LNCaP clone FGC (cell line): ENCODE measurements at regions not wholly inside any gene's neighbourhood (a gene's known extent, or its start where the extent isn't known, plus 50 kb on each side); places are given as distances from the start of the nearest gene placed in this dataset.

Experiments used
- DNase-seq: peaks from one replicate; pipeline ENCODE4 v3.0.0-alpha.2; 2011; ENCODE audit warnings: low read depth
- H3K4me3 ChIP-seq: 2 replicates; pipeline ENCODE4 v1.5.1; 2011; ENCODE audit warnings: mild to moderate bottlenecking, low read depth, low read length, control low read depth
- TF ChIP-seq, protein P1 (sequence below): IDR thresholded peaks from 2 replicates; pipeline ENCODE4 v1.5.1; 2012; ENCODE audit warnings: mild to moderate bottlenecking; ENCODE audit not compliant: control insufficient read depth, insufficient read depth; ENCODE audit errors: extremely low read depth

DNA sequence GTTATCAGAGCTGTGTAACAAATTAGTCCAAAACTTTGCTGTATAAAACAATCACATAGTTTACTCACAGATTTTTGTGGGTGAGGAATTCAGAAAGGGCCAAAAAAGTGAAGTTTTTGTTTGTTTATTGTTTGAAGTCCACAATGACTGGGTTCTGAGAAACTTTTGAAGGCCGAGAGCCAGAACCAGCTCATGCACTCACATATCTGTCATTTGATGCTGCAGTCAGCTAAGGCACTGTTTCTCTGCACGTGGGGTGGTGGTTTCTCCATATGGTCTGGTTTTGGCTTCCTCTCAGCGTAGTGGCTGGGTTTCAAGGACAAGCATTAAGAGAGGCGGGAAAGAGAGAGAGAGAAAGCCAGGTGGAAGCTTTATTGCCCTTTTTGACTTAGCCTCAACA is 131.8 kb downstream of the TWIST2 start:
- no peak for DNase-seq
- H3K4me3 ChIP-seq: no peak overlapping the region
- TF ChIP-seq, protein P1, sequence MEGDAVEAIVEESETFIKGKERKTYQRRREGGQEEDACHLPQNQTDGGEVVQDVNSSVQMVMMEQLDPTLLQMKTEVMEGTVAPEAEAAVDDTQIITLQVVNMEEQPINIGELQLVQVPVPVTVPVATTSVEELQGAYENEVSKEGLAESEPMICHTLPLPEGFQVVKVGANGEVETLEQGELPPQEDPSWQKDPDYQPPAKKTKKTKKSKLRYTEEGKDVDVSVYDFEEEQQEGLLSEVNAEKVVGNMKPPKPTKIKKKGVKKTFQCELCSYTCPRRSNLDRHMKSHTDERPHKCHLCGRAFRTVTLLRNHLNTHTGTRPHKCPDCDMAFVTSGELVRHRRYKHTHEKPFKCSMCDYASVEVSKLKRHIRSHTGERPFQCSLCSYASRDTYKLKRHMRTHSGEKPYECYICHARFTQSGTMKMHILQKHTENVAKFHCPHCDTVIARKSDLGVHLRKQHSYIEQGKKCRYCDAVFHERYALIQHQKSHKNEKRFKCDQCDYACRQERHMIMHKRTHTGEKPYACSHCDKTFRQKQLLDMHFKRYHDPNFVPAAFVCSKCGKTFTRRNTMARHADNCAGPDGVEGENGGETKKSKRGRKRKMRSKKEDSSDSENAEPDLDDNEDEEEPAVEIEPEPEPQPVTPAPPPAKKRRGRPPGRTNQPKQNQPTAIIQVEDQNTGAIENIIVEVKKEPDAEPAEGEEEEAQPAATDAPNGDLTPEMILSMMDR: no peak

DNA sequence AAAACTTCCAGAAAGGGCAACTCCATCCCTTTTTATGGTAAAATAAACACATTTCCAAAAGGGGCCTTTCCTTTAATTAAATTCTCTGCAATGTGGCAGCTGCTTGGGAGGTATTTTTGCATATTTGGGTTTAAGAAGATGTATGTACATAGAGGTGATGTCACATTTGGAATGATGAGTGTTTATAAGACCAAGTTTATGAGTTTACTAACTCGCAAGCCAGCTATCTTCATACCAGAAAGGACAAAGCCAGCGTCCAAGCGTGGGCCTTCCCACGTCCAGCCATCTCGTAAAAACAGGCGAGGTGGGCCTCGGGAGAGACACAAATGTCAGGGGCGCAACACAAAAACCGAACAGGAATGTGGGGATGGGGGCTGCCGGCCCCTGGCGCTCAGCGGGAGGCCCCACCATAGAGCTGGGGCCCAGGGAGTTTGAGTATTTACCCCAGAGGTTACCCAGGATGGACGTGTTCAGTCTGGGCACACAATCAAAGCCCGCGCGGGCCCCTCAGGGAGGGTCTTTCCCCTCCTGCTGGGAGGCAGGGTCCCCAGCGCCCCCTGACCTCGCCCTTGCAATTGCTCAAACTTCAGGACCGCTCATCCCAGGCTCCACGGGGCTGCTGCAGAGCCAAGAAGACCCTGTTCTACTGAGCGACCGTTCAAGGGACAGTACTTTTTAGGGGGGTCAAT is 137.3 kb downstream of the TWIST2 start:
- H3K4me3 ChIP-seq: no peak overlapping the region
- TF ChIP-seq, protein P1: no peak
- peak; percentile 71 for DNase-seq

DNA sequence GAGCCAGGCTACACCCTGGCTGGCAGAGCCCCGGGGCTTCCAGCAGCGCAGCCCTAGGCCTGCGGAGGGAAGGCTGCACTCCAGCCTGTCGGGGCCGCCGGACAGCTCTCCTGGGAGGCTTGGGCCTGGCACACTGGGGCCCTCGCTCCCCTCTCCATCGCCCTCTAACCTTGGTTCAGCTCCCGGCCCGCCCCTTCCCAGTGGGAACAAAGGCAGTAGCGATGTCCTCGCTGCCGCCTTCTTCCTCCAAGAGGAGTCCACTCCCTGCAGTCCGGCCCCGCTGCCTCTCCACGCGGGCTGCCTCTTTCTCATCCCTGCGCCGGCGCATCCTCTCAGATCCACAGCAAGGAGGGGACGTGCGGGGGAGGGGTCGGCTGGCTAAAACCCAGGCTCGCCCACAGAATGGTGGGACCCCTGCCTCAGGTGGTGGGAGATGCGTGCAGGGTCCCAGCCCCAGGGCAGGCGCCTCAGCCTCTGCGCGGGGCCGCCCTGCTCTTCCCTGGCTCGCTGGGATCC is 138.1 kb downstream of the TWIST2 start:
- H3K4me3 ChIP-seq: no peak overlapping the region
- TF ChIP-seq, protein P1: no peak
- no peak for DNase-seq

DNA sequence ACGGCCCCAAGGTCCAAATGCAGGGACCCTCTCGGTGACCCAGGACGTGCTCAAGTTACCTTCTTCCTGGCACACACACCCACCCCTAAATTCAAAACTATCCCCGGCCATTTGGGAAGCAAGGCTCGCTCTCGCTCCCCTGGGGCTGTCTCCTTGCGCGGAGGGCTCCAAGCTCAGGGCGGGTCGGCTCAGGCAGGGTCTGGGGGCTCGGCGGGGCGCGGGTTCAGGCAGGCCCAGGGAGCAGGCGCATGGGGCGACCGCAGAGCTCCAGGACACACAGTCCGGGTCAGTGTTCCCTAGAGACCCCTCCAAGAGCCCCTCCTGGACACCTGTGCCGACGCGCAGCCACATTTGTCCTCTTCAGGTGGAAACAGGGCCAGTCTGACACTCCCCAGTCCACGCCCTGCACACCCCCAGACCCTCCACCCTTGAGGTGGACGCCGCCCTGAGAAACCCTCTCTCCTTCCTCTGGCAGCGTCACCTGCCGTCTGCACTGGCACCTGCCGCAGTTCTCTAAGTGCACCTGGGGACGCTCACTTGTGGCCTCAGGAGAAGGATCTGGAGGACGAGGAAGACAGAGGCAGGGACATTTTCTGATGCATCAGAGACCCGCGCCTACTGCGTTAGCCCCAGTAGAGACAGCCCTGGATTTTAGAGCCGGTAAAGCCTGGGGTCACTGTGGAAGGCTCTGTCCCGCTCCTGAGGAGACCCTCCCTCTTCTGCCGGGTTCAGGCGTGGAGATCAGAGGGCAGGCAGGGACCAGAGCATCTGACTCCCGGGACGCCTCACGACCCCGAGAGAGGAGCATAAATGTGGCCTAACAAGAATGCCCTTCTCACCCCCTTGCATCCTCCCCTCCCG is 138.8 kb downstream of the TWIST2 start:
- no peak overlapping the region for H3K4me3 ChIP-seq
- no peak for DNase-seq
- TF ChIP-seq, protein P1: no peak

DNA sequence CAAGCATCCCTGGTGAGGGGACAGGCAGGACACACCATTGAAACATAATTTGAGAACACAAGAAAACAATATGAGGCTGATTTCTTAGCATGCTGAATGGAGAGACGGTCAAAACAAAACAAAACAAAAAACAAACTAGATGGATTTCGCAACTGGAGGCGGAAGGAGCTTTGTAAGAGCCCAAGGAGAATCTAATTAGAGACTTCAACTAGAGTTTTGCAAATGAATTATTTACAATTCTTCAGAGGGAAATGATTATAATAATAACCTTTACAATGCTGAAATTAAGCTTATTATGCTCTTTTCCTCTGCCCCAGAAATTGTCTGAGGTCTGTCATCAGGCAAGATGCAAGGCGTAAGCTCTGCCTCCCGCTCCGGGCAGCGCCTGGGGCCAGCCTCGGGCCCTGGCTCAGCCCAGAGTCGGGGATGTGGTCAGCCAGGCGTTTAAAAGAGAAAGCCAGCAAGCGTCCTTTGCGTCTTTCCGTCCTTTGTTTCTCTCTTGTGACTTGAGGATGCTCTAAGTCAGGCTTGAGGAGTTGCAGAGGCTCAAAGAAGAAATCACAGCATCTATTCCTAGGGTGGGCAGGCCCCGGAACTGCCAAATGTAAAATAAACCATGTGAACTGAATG is 139.6 kb downstream of the TWIST2 start:
- no peak overlapping the region for H3K4me3 ChIP-seq
- no peak for DNase-seq
- TF ChIP-seq, protein P1: no peak

DNA sequence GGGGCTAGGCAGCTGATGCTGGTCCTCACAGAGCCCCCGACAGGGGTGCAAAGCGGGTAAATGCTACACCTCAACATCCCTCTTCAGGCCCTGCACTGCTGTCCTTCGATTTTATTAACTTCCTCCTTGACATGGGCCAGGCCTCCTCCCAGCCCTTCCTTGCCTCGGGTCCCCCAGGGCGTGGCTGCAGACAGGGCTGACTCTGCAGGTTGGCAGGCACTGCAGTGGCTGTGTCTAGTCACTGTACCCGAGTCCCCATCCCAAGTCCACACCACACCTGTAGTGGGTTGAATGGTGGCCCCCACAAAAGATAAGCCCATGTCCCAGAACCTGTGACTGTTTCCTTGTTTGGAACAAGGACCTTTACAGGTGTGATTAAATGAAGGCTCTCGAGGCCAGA is 140.2 kb downstream of the TWIST2 start:
- DNase-seq: no peak
- TF ChIP-seq, protein P1: no peak

More for the DNA sequence above, 140.2 kb downstream of the TWIST2 start:
- H3K4me3 ChIP-seq: no peak overlapping the region
